NT2/D1 (cell line): ENCODE measurements at regions not wholly inside any gene's neighbourhood (a gene's known extent, or its start where the extent isn't known, plus 50 kb on each side); places are given as distances from the start of the nearest gene placed in this dataset.

Experiments used
- SUZ12 ChIP-seq: IDR thresholded peaks from 2 replicates; pipeline ENCODE4 v1.6.1; 2011; ENCODE audit not compliant: insufficient read length, insufficient read depth; ENCODE audit errors: extremely low read depth
- YY1 ChIP-seq: IDR thresholded peaks from 2 replicates; pipeline ENCODE4 v1.6.1; 2011; ENCODE audit not compliant: insufficient read length, insufficient read depth
- ZNF274 ChIP-seq: IDR thresholded peaks from 2 replicates; pipeline ENCODE4 v1.6.1; 2011; ENCODE audit warnings: mild to moderate bottlenecking, low read depth, low read length

GRCh38 chr5:162436055-162436454 lies 368.5 kb downstream of the GABRG2 start:
- TF ChIP-seq YY1 (no peak), ZNF274 (no peak), SUZ12 (no peak)
